HepG2 (cell line): ENCODE measurements at regions not wholly inside any gene's neighbourhood (a gene's known extent, or its start where the extent isn't known, plus 50 kb on each side); places are given as distances from the start of the nearest gene placed in this dataset.

Experiments used
- ATAC-seq: fragments of 200-7000 bp; cut with Tn5 transposase; 3 replicates; pipeline ENCODE4 v1.9.1; 2020; ENCODE audit warnings: mild to moderate bottlenecking, moderate library complexity
- BruUV-seq: library from RNA; stranded (reverse); fragments of 400-500 nt; replicated peaks from 2 replicates; lab custom pipeline; 2021; lab: Mats Ljungman, UMichigan
- CTCF ChIA-PET: fragments of 300-600 bp; formaldehyde crosslinking; extraction: SDS; loops from one replicate; lab custom pipeline; 2021; ENCODE audit warnings: low total read pairs, inconsistent platforms, low intra/inter-chr PET ratio; lab: Yijun Ruan, JAX
- POLR2A ChIA-PET: fragments of 350-600 bp; sonication (Branson Sonifier 250); formaldehyde crosslinking; loops from one replicate; lab custom pipeline; 2020; ENCODE audit warnings: antibody characterized with exemption, inconsistent platforms; lab: Yijun Ruan, JAX
- DNase-seq: peaks from one replicate; pipeline ENCODE4 v3.0.0-alpha.2; 2015; ENCODE audit warnings: low spot score
- FAIRE-seq: peaks from 3 replicates; lab custom pipeline; 2011; peaks lifted over from hg19 to GRCh38; lab: Jason Lieb, UNC
- H2AFZ ChIP-seq: one replicate; pipeline ENCODE4 v1.6.1; 2011; ENCODE audit warnings: low read length, inconsistent platforms
- H3K27ac ChIP-seq: fragments of 300-600 bp; 3 replicates; pipeline ENCODE4 v1.8.0; 2011; ENCODE audit warnings: mixed run types, mild to moderate bottlenecking, mixed read lengths, low read length, inconsistent platforms; ENCODE audit not compliant: insufficient read depth; ENCODE audit errors: extremely low read length
- H3K27me3 ChIP-seq, 2 experiments: fragments of 200-600 bp in 1 of 2; 2 replicates in 1 of 2; 3 replicates in 1 of 2; pipeline versions ENCODE4 v1.6.0 to v1.8.0; 2011; ENCODE audit warnings: low read length in 2 of 2, mild to moderate bottlenecking in 2 of 2, moderate library complexity in 2 of 2, inconsistent platforms in 1 of 2; ENCODE audit not compliant: insufficient read depth in 2 of 2, control insufficient read depth in 1 of 2
- H3K36me3 ChIP-seq, 2 experiments: fragments of 200-600 bp in 1 of 2; replicated peaks in 1 of 2; 2 replicates in 1 of 2; 3 replicates in 1 of 2; pipeline versions ENCODE4 v1.5.1 to v1.8.0; 2011; ENCODE audit warnings: low read length in 2 of 2, inconsistent platforms in 1 of 2; ENCODE audit not compliant: insufficient read depth in 2 of 2, control insufficient read depth in 1 of 2
- H3K4me1 ChIP-seq: 2 replicates; pipeline ENCODE4 v1.5.1; 2012; ENCODE audit warnings: low read length, inconsistent platforms; ENCODE audit not compliant: insufficient read depth
- H3K4me2 ChIP-seq: 2 replicates; pipeline ENCODE4 v1.6.0; 2011; ENCODE audit warnings: low read depth, low read length, inconsistent platforms
- H3K4me3 ChIP-seq, 3 experiments: fragments of 200-600 bp in 1 of 3; sonication (generic), shearing (Covaris generic) in 1 of 3; replicated peaks in 1 of 3; 2 replicates each; pipeline ENCODE4 v1.5.1; 2011 to 2016; ENCODE audit warnings: low read length in 3 of 3, inconsistent platforms in 2 of 3, low read depth in 2 of 3, mild to moderate bottlenecking in 2 of 3, control low read depth in 1 of 3, mixed read lengths in 1 of 3; ENCODE audit not compliant: insufficient read depth in 1 of 3
- H3K79me2 ChIP-seq: one replicate; pipeline ENCODE4 v1.6.1; 2011; ENCODE audit warnings: low read length, inconsistent platforms; ENCODE audit not compliant: insufficient read depth
- H3K9ac ChIP-seq: 2 replicates; pipeline ENCODE4 v1.6.0; 2011; ENCODE audit warnings: mild to moderate bottlenecking, low read depth, low read length, inconsistent platforms; ENCODE audit not compliant: insufficient read depth
- H3K9me3 ChIP-seq: 2 replicates; pipeline ENCODE4 v1.5.1; 2012; ENCODE audit warnings: mild to moderate bottlenecking, low read length
- H4K20me1 ChIP-seq: 2 replicates; pipeline ENCODE4 v1.6.0; 2011; ENCODE audit warnings: inconsistent platforms, mild to moderate bottlenecking, low read length, moderate library complexity; ENCODE audit not compliant: insufficient read depth
- ARID5B ChIP-seq: IDR thresholded peaks from 2 replicates; pipeline ENCODE4 v1.4.0; 2020; ENCODE audit warnings: mild to moderate bottlenecking, missing genetic modification reagents
- DDIT3 ChIP-seq: sonication (generic); formaldehyde crosslinking; IDR thresholded peaks from 2 replicates; pipeline ENCODE4 v1.4.0; 2020; ENCODE audit warnings: mild to moderate bottlenecking, missing genetic modification reagents
- HIC2 ChIP-seq: sonication (generic); formaldehyde crosslinking; IDR thresholded peaks from 2 replicates; pipeline ENCODE4 v1.9.0; 2022; ENCODE audit warnings: low read depth, missing genetic modification reagents
- JUND ChIP-seq: sonication (generic); formaldehyde crosslinking; IDR thresholded peaks from 2 replicates; pipeline ENCODE4 v1.8.0; 2022; ENCODE audit warnings: mild to moderate bottlenecking, missing genetic modification reagents
- KIAA2018 ChIP-seq: sonication (generic); formaldehyde crosslinking; IDR thresholded peaks from 2 replicates; pipeline ENCODE4 v1.5.0; 2020; ENCODE audit warnings: mild to moderate bottlenecking, missing genetic modification reagents, borderline replicate concordance
- NFIB ChIP-seq: sonication (generic); formaldehyde crosslinking; IDR thresholded peaks from 2 replicates; pipeline ENCODE4 v1.9.0; 2021; ENCODE audit warnings: missing genetic modification reagents, mild to moderate bottlenecking, borderline replicate concordance
- POGZ ChIP-seq: sonication (generic); formaldehyde crosslinking; IDR thresholded peaks from 2 replicates; pipeline ENCODE4 v1.4.0; 2020; ENCODE audit warnings: mild to moderate bottlenecking, missing genetic modification reagents
- TBL1XR1 ChIP-seq: fragments of 150-350 bp; IDR thresholded peaks from 2 replicates; pipeline ENCODE4 v1.6.1; 2014; ENCODE audit warnings: borderline replicate concordance, low read length; ENCODE audit not compliant: partially characterized antibody
- ZBTB21 ChIP-seq: sonication (generic); formaldehyde crosslinking; IDR thresholded peaks from 2 replicates; pipeline ENCODE4 v1.4.0; 2020; ENCODE audit warnings: missing genetic modification reagents
- ZC3H4 ChIP-seq: sonication (generic); formaldehyde crosslinking; IDR thresholded peaks from 2 replicates; pipeline ENCODE4 v1.4.0; 2020; ENCODE audit warnings: missing genetic modification reagents, borderline replicate concordance
- ZNF652 ChIP-seq: IDR thresholded peaks from 2 replicates; pipeline ENCODE4 v1.6.1; 2016; ENCODE audit warnings: low read depth, borderline replicate concordance
- WGBS: methylation state at CpG from one replicate; pipeline ENCODE4 v1.1.6; 2017; ENCODE audit warnings: low lambda C conversion rate; 5-methylcytosine and 5-hydroxymethylcytosine counted together
- in situ Hi-C: cut with HindIII; loops from 2 replicates; pipeline ENCODE4 v1.10.0; 2017; ENCODE audit warnings: low pct_unique_long_range_greater_than_20kb; ENCODE audit not compliant: extremely low pct_ligation_motif_present
- intact Hi-C: fragments of 100-400 bp; cut with micrococcal nuclease; formaldehyde crosslinking; loops from one replicate; pipeline ENCODE4 v1.10.0; 2022; ENCODE audit not compliant: unreplicated experiment

GRCh38 chr1:83516369-83516768 lies 482.6 kb downstream of the TTLL7 start:
- DNase-seq (no peak), FAIRE-seq (no peak), ATAC-seq (no peak)
- no peaks in the 10 kb centered on the region for H3K79me2 ChIP-seq
- POLR2A ChIA-PET: no interaction called here
- intact Hi-C loops (no loop called here), in situ Hi-C loops (no loop called here)
- peaks cover 94% of the 10 kb centered on the region for H3K9me3 ChIP-seq
- no TSS peak for BruUV-seq
- no peaks in the 10 kb centered on the region for H4K20me1 ChIP-seq
- H3K27ac ChIP-seq: no peak overlapping the region
- no peak overlapping the region for H3K4me3 ChIP-seq
- H3K4me1 ChIP-seq: no peaks in the 10 kb centered on the region
- H3K4me2 ChIP-seq: no peak overlapping the region
- no peak overlapping the region for H2AFZ ChIP-seq
- H3K36me3 ChIP-seq: no peaks in the 10 kb centered on the region
- H3K27me3 ChIP-seq: no peaks in the 10 kb centered on the region
- WGBS: 27% methylated on average over 2 of the region's 2 CpGs
- no peak overlapping the region for H3K9ac ChIP-seq
- CTCF ChIA-PET: no interaction called here
- TF ChIP-seq ARID5B (CRISPR knock-in tag) (no peak), HIC2 (no peak), ZC3H4 (CRISPR knock-in tag) (no peak), NFIB (no peak), KIAA2018 (CRISPR knock-in tag) (no peak), DDIT3 (no peak), ZNF652 (CRISPR knock-in tag) (no peak), POGZ (no peak), TBL1XR1 (no peak), ZBTB21 (no peak), JUND (no peak)
